ENCODE measurements at regions not wholly inside any gene's neighbourhood (a gene's known extent, or its start where the extent isn't known, plus 50 kb on each side); places are given as distances from the start of the nearest gene placed in this dataset.

DNA sequence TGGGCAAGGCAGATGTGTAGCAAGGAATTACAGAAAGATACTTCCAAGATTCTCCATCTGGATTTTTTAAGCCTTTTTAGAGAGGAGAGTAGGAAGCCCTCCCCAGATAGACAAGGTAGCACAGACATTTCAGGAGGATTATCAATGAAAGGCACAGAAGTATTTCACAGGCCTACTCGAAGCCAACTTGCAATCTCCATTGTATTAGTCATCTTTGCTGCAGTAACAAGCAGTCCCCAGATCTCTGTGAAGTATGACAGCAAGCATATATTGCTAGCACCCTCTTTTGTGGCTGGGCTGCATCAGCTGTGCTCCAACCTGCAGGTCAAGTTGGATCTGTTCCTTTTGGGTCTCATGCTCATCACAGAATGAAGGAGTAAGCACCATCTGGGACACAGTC, 101.6 kb downstream of the MAF start:
- Histone ChIP-seq H3K9me2 (replicated peaks; ENCODE audit: insufficient read depth) (no peaks in the 10 kb centered on the region), H2AFZ (no peak overlapping the region), H3K36me3 (replicated peaks; ENCODE audit: insufficient read depth, low read depth) (no peaks in the 10 kb centered on the region), H3K79me2 (no peaks in the 10 kb centered on the region), H4K20me1 (ENCODE audit: insufficient read depth, poor library complexity, severe bottlenecking) (no peaks in the 10 kb centered on the region), H3K4me3 (no peak overlapping the region), H3K4me2 (no peak overlapping the region), H3K9me3 (ENCODE audit: low read depth) (no peaks in the 10 kb centered on the region), H3K4me1 (ENCODE audit: insufficient read depth) (no peaks in the 10 kb centered on the region), H3K27ac (no peak overlapping the region), H3K27me3 (no peaks in the 10 kb centered on the region)
- DNase-seq (ENCODE audit: low spot score) = no peak
- TF ChIP-seq EZH2phosphoT487 (IDR thresholded peaks at IDR 0.05; ENCODE audit: low read depth, severe bottlenecking, unreplicated experiment) = no peak
- no peak for TF ChIP-seq EZH2 (IDR thresholded peaks at IDR 0.05; ENCODE audit: borderline replicate concordance)
- TF ChIP-seq, protein P1, sequence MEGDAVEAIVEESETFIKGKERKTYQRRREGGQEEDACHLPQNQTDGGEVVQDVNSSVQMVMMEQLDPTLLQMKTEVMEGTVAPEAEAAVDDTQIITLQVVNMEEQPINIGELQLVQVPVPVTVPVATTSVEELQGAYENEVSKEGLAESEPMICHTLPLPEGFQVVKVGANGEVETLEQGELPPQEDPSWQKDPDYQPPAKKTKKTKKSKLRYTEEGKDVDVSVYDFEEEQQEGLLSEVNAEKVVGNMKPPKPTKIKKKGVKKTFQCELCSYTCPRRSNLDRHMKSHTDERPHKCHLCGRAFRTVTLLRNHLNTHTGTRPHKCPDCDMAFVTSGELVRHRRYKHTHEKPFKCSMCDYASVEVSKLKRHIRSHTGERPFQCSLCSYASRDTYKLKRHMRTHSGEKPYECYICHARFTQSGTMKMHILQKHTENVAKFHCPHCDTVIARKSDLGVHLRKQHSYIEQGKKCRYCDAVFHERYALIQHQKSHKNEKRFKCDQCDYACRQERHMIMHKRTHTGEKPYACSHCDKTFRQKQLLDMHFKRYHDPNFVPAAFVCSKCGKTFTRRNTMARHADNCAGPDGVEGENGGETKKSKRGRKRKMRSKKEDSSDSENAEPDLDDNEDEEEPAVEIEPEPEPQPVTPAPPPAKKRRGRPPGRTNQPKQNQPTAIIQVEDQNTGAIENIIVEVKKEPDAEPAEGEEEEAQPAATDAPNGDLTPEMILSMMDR (IDR thresholded peaks at IDR 0.05; ENCODE audit: poor library complexity) = no peak
- WGBS (ENCODE audit: low lambda C conversion rate, missing lambda C conversion rate) = 62% methylated on average over 1 of the region's 1 CpG

DNA sequence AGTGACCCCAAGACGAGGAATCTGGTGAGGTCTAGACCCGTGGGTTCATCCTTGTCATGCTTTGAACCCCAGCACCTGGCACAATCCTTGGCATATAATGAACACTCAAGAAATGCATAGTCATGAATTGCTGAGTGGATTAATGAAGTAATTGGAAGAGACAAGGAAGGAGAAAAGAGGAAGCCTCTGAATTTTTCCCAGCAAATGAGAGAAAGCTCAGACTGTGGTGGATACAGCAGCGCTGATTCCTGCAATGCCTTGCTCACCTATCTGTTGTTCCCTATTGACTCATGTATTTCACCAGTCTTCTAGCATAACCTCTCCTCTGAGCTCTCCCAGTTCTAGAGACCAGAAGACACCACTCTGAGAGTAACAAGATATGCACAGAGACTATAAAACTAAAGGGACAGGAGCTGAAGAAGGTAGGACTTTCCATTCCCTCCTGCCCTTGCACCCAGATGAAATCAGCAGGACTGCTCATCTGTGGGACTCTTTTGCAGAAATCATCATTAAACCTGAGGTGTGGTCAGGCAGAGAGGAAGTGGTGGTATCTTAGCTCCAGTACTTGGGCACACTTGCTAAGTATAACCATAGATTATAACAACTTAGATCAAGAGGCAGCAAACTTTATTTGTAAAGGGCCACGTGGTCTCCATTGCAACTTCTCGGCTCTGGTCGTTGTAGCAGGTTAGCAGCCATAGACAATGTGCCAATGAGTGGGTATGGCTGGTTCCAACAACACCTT, 102.8 kb downstream of the MAF start:
- H3K79me2 ChIP-seq = no peaks in the 10 kb centered on the region
- no peaks in the 10 kb centered on the region for H3K9me2 ChIP-seq (replicated peaks; ENCODE audit: insufficient read depth)
- TF ChIP-seq EZH2 (IDR thresholded peaks at IDR 0.05; ENCODE audit: borderline replicate concordance) = no peak
- no peak for TF ChIP-seq EZH2phosphoT487 (IDR thresholded peaks at IDR 0.05; ENCODE audit: low read depth, severe bottlenecking, unreplicated experiment)
- TF ChIP-seq, protein P1 (IDR thresholded peaks at IDR 0.05; ENCODE audit: poor library complexity) = no peak
- 95% methylated on average over 6 of the region's 6 CpGs for WGBS (ENCODE audit: low lambda C conversion rate, missing lambda C conversion rate)
- H2AFZ ChIP-seq = no peak overlapping the region
- no peaks in the 10 kb centered on the region for H3K9me3 ChIP-seq (ENCODE audit: low read depth)
- H3K36me3 ChIP-seq (replicated peaks; ENCODE audit: insufficient read depth, low read depth) = no peaks in the 10 kb centered on the region
- H4K20me1 ChIP-seq (ENCODE audit: insufficient read depth, poor library complexity, severe bottlenecking) = no peaks in the 10 kb centered on the region
- no peaks in the 10 kb centered on the region for H3K4me1 ChIP-seq (ENCODE audit: insufficient read depth)
- DNase-seq (ENCODE audit: low spot score) = no peak
- H3K27me3 ChIP-seq = no peaks in the 10 kb centered on the region
- H3K27ac ChIP-seq = no peak overlapping the region
- no peak overlapping the region for H3K4me2 ChIP-seq
- H3K4me3 ChIP-seq = no peak overlapping the region

DNA sequence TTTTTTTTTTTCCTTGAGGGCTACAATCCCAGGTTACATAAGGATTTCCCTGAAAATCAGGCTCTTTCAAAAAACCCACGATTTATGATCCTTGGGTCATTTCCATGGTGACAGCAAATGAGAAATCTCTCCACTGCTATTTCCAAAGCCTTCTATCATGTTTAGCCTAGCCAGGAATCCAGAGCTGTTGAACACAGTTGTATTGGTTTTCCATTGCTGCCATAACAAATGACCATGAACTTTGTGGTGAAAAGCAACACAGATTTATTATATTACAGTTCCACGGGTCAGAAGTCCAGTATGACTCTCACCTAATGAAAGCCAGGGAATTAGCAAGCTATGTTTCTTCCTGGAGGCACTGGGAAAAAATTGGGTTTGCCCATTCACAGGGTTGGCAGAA, 106.6 kb downstream of the MAF start:
- Histone ChIP-seq H3K36me3 (replicated peaks; ENCODE audit: insufficient read depth, low read depth) (no peaks in the 10 kb centered on the region), H2AFZ (no peak overlapping the region), H3K4me1 (ENCODE audit: insufficient read depth) (no peaks in the 10 kb centered on the region), H4K20me1 (ENCODE audit: insufficient read depth, poor library complexity, severe bottlenecking) (no peaks in the 10 kb centered on the region), H3K27me3 (peaks cover 5% of the 10 kb centered on the region), H3K27ac (no peak overlapping the region), H3K9me3 (ENCODE audit: low read depth) (no peaks in the 10 kb centered on the region), H3K79me2 (no peaks in the 10 kb centered on the region), H3K4me2 (no peak overlapping the region), H3K9me2 (replicated peaks; ENCODE audit: insufficient read depth) (no peaks in the 10 kb centered on the region), H3K4me3 (no peak overlapping the region)
- TF ChIP-seq, protein P1 (IDR thresholded peaks at IDR 0.05; ENCODE audit: poor library complexity) = no peak
- TF ChIP-seq EZH2phosphoT487 (IDR thresholded peaks at IDR 0.05; ENCODE audit: low read depth, severe bottlenecking, unreplicated experiment) (no peak), EZH2 (IDR thresholded peaks at IDR 0.05; ENCODE audit: borderline replicate concordance) (no peak)
- DNase-seq (ENCODE audit: low spot score) = no peak
- 65% methylated on average over 2 of the region's 2 CpGs for WGBS (ENCODE audit: low lambda C conversion rate, missing lambda C conversion rate)
